ENCODE measurements at regions not wholly inside any gene's neighbourhood (a gene's known extent, or its start where the extent isn't known, plus 50 kb on each side); places are given as distances from the start of the nearest gene placed in this dataset.

DNA sequence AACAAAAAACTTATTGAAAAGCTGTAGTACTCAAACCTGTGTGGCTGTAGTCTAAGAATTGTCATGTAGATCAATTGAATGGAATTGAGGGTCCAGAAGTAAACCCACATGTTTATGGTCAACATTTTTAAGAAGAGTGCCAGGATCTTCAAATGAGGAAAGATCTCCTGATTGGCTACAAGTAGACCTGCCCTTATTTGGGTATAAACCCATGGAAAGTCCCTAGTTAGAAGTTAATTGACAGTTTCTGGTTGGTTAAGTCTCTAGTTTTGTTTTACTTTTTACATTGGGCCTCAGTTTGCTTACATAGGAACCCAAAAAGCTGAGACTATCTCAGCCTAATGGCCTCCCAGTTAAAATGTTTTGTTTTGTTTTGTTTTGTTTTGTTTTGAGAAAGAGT lies 91.9 kb upstream of the RESF1 start:
- DNase-seq (ENCODE audit: low spot score), result no peak

DNA sequence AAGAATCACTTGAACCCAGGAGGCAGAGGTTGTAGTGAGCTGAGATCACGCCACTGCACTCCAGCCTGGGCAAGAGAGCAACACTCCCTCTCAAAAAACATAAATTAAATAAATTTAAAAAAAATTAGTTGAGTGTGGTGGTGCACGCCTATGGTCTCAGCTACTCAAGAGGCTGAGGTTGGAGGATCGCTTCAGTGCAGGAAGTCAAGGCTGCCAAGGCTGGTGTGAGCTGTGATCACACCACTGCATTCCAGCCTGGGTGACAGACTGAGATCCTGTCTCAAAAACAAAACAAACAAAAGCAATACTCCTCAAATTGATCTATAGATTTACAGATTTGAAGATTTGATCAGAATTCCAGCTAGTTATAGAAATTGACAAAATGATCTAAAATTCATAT lies 92.7 kb upstream of the RESF1 start:
- no peak for DNase-seq (ENCODE audit: low spot score)

DNA sequence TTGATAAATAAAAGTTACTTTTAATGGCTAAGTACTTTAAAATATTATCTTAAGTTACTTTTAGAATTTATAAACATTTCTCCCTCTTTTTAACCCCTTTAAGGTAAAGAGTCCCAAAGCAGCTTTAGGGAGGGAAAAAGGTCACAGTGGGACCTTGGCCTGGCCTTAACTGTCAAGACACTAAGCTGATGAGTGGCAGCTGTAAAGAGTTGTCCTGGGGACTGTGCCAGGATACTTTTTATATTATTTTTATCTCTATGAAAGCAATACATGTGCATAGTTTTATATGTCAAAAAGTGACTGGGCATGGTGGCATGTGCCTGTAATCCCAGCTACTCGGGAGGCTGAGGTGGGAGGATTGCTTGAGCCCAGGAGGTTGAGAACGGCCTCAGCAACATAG lies 94.2 kb upstream of the RESF1 start:
- no peak for DNase-seq (ENCODE audit: low spot score)

DNA sequence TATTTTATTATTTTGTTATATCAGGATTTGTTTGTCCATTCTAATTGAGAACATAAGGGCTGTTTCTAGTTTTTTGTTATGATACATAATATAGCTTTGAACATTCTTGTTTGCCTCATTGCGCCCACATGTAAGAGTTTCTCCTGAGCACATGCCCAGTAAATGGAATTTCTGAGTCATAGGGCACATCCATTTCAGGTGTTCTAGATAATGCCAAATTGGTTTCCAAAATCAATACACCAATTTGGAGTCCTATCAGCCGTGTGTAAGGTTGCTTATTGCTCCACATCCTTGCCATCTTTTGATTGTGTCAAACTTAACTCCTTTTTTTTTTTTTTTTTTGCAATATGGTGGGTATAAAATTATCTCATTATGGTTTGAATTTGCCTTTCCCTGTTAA lies 97.9 kb upstream of the RESF1 start:
- peak; percentile 8 for DNase-seq (ENCODE audit: low spot score)

DNA sequence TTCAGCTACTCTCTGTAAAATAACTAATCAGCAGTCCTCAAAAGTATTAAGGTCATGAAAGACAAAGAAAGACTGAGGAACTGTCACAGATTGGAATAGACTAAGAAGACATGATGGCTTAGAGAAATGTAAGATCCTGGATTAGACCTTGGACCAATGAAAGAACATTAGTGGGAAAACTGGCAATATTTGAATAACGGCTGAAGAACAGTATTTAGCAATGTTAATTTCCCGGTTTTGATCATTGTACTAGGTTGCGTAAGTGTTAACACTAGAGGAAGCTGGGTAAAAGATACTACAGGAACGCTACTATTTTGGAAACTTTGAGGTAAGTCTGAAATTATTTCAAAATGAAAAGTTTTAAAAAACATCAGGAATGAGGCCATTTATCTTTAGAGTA lies 98.8 kb upstream of the RESF1 start:
- DNase-seq (ENCODE audit: low spot score), result no peak

DNA sequence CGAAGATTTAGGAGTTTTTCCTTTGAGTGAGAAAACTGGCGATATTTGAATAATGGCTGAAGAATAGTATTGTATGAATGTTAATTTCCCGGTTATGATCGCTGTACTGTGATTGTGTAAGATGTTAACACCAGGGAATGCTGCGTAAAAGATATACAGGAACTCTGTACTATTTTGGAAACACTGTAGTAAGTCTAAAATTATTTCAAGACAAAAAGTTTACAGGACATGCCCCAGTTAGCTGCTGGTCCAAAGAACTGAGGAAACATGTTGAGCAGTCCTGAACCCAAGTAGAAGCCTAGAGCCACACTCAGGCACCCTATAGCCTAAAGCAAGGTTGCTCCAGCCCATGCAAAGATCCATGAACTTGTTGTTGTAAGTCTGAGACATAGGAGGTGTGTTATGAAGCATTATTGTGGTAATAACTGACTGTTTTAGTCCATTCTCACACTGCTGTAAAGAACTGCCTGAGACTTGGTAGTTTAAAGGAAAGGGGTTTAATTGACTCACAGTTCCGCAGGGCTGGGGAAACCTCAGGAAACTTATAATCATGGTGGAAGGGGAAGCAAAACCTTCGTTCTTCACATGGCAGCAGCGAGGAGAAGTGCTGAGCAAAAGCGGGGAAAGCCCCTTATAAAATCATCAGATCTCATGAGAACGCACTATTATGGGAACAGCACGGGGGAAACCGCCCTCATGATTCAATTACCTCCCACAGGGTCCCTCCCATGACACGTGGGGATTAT lies 99.8 kb upstream of the RESF1 start:
- no peak for DNase-seq (ENCODE audit: low spot score)

DNA sequence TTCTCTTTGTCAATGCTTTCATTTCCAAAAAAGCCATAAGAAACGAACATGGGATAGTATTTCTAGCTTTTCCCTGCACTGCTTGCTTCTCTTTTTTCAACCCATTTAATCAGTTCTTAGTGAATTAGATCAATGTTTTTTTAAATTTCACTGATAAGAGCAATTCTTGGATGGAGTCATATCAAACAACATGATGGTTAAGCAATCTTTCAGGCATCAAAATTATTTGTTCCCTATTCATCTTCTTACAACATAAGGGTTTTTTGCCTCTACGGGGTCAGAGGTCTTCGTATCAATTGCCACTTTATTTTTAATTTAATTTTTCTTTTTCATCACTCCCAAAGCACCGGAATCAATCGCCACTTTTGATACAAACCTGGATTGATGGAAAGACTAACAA lies 103.8 kb upstream of the RESF1 start:
- no peak for DNase-seq (ENCODE audit: low spot score)

DNA sequence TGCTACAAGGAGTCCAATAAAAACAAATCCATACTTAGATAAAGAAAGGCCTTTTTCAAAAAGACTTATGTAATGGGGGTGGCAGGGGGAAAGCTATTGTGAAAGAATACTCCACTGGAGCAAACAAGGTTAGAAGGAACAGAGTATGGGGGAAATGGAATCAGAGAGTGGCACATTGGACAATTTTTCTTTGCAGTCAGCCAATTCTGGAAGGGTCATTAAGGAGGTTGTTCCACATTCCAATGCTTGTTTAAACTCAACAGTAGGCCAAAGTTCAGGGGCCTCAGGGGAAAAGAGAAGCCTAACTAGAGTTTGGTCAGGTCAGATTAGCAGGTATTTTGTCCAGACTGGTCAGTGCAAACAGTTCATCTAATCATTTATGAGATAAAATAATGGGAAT lies 105.2 kb upstream of the RESF1 start:
- no peak for DNase-seq (ENCODE audit: low spot score)

DNA sequence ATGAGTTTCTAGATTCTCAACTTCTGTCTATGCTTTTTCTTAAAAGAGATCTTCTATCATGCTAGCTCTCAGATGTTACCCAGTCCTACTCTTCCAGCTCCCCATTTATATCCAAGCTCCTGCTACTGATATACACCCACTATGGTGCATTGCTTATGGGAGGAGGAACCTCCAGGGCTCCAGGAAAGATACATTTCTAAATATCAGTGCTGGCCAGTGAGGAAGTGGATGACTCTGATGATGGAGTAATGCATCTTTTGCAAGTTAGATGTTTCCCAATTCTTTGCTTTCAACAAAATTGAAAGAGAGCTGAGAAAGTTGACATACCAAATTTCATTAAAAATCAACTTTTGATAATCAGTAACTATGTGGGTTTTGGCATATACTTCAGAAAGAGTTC lies 105.7 kb upstream of the RESF1 start:
- DNase-seq (ENCODE audit: low spot score), result no peak

DNA sequence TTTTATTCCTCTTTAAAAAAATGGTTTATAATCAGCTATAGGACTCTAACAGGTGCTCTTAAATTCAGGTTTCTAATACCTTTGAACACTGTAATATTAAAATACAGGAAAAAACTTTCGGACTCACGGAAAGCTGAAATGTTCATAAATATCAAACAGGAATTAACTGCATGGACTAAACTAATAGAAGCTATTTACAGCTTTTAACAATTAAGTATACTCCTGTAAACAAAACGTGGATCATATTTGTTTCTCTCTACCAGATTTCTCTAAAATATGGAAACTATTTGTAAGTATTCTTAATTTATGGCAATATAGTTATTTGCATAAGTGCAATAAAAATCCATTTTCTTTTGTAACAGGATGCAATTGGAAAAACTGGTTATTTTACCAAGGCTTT lies 108.9 kb upstream of the RESF1 start:
- DNase-seq (ENCODE audit: low spot score), result no peak

DNA sequence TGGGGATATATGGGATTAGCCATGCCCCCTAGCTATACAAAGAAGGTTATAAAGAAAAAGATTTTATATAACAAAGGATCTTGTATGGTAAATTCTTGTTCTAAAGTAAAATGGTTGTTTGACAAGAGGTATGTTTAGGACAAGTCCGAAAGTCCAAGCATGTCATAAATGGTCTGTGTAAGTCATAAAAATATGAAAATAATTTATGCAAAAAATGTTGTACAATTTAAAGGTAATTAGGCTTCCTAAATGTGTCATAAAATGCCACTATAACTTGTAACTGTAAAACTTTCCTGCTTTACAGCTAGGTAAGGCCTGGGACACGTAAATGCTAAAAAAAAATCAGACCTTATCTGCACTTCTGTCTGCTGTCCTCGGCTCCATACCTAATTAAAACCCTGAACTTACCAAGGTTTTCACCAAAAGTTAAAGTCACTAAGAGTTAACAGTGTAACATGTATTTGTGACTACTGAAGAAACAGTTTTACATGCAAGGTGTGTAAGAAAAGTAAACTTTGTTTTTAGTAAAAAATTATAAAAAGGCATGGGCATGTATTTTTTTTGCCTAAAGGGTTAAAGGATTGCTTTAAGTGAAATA lies 110.0 kb upstream of the RESF1 start:
- DNase-seq (ENCODE audit: low spot score), result peak; percentile 24

DNA sequence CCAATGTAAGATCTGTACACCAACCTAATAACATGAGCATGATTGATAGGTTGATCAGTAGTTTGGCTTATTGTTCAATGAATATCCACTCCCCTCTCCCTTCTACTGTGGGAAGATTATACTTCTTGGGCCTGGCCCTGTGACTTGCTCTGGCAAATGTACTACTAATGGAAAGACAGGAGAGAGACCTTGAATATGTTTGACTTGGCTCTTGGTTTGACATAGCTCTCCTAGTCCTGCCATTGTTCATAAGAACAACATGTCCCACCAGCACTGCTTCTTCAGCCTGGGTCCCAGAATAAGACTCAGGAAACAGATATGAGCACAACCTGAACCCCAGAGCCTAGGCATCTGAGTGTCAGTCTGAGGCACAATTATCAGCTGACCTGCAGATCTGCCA lies 112.8 kb upstream of the RESF1 start:
- DNase-seq (ENCODE audit: low spot score), result no peak

DNA sequence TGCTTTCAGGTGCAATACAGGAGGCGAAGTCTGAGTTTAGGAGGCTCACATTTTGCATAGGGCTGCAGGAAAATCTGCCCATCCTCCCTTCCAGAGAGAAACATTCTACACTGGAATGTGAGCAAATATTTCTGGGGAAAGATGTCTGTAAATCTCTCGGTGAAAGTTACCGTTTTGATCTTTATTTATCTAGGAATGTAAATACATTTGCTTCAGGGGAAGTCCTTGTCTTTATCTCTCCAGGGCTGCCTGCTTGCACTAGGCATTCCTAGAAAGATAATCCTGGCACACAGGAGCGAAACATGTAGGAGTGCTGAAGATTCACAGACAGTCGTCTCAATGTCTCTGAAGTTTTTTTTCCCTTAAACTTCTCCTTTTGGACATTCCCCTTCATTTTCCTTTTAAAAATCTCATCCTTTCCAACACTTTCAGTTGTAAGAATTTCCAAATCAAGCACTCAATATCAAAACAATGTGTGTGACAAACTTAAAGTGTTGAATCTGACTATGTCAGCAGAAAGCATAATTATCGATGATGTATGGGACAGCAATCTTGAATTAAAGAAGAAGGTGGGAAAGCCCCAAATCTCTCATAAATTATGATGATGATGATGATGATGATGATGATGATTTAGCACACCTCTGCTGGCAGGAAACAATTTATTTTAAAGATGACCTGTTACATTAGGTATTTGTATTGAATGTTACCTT lies 113.4 kb upstream of the RESF1 start:
- no peak for DNase-seq (ENCODE audit: low spot score)

DNA sequence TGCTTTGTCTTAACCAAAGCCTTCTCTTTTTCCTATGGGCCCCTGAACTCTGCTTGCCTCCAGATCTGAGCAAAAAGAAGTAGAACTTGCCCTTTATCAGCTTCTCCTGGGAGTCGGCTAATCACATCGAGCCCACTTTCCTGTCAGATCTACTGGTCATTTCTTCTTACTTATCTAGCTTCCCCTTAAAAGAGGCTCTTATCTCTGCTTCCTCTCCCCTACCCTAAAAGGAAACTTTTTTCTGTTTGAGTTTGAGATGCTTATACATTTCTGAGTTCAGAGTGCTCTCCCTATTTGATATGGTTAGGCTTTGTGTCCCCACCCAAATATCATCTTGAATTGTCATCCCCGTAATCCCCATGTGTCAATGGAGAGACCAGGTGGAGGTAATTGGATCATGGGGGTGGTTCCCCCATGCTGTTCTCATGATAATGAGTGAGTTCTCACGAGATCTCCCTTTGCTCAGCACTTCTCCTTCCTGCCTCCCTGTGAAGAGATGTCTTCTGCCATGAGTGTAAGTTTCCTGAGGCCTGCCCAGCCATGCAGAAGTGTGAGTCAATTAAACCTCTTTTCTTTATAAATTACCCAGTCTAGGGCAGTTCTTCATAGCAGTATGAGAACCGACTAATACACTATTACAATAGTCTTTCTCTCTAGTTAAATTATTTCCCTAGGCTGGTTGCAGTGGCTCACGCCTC lies 114.7 kb upstream of the AMN1 start:
- no peak for DNase-seq (ENCODE audit: low spot score)

DNA sequence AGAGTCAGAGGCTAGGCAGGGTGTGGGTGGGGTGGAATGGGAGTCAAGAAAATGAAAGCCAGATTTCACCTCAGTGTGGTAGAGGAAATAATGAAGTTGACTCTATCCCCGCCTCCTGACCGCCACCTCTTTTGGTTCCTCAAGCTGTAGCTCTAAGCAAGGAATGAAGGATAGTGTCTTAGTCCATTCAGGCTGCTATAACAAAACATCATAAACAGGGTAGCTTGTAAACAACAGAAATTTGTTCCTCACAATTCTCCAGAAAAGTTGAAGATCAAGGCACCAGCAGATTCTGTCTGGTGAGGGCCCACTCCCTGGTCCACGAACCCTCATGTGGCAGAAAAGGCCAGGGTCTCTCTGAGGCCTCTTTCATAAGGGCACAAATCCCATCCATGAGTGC lies 109.1 kb upstream of the AMN1 start:
- no peak for DNase-seq (ENCODE audit: low spot score)

DNA sequence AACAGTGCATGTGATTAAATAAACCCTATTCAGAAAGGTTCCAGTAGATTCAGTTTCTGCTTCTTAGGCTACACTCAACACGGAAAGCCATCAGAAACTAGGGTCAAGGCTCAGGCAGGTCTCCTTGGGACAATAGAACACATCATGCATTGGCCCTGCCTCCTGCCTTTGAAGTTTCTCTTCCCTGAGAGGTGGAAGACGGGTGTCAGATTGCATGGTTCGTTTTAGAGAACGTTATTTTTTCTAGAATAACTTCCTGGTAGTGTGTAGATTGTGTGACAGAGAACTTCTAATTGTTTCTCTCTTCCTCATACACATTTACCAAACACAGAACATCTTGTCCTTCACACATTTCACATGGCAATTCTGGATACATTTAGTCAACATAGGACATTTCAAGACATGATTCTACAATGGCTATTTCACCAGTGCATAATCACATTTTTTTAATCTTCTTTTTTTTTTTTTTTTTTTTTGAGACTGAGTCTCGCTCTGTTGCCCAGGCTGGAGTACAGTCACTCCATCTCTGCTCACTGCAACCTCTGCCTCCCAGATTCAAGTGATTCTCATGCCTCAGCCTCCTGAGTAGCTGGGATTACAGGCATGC lies 106.6 kb upstream of the AMN1 start:
- DNase-seq (ENCODE audit: low spot score), result peak; percentile 57

DNA sequence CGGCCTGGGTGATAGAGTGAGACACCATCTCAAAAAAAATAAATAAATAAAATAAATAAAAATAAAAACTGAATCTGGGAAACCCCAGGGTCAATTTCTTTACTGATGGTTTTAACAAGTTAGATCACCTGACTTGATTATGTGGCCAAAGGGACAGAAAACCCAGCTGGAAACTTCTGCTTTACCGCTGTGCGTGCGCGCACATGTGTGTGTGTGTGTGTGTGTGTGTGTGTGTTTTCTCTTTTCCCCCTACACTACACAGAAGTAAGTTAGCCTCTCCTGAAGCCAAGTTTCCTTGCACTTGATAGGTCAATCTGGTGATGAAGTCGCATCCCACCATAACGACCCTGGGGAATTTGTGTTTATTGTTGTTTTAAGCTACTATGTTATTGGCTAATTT lies 105.3 kb upstream of the AMN1 start:
- DNase-seq (ENCODE audit: low spot score), result no peak

DNA sequence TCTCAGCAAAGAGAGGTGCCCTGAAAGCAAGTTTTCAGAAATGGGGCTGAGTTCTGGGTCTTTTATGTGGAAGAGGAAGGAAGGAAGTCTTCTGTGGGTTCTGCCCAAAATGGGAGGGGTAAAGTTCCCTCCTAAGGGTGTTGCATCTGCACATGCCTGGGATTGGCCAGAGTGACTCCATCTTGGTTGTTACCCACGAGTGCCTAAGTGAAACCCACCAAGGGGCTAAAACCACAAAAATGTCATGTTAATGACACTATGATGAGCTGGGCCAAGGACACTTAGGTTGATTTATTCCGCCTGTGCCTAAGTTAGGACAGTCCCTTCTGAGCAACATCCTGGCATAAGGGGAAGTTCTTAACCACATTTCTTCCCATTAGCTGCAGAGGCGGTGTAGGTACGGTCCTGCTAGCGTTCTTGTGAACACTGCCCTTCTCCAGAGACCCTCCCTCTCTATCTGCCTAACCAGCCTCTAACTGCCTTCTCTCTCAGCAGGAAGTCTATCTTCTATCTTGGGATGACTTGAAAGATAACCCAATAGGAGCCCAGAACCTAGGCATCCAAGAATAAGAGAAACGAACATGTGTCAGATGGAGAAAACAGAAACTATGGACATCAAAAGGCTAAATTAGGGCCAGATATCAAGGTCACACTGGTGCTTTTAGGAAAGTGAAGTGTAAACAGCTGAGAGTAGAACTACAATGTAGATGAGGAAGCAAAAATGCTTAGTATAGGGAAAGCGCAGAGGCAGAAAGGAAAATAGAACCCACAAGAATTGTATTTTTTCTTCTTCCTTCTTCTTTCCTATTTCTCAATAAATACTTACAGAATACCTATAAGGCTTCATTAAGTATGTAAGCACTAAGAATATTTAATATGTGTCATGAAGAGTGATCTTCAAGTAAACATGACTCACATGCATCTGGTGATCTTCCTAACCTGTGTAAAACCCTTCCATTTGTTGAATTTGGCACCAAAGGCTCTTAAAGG lies 104.2 kb upstream of the AMN1 start:
- DNase-seq (ENCODE audit: low spot score), result no peak

DNA sequence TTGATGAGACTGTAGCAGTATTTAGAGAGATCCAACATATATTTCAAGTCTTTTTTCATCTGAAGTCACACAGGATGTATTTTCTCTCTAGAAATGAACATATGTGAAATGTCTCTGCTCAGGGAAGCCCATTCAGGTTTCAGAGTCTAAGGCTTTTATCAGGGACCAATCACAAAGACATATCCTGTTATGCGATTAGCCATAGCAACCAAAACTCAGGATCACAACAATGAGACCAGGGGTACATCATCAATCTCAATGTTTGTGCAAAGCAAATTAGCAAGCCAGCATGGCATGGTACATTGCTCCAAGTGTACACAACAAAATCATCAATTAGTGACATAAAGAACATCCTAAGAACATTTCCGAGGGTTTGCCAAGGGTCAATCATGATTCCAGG lies 99.2 kb upstream of the AMN1 start:
- no peak for DNase-seq (ENCODE audit: low spot score)

DNA sequence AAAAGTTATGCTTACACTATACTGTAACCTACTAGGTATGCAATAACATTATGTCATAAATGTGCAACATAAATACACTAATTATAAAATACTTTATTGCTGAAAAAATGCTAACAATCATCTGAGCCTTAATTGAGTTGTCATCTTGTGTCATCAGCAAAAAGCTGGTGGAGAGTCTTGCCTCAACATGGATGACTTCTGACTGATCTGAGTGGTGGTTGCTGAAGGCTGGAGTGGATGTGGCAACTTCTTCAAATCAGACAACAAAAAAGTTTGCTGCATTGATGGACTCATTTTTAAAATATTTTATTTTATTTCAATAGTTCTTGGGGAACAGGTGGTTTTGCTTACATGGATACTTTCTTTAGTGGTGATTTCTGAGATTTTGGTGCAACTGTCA lies 93.9 kb upstream of the AMN1 start:
- no peak for DNase-seq (ENCODE audit: low spot score)

DNA sequence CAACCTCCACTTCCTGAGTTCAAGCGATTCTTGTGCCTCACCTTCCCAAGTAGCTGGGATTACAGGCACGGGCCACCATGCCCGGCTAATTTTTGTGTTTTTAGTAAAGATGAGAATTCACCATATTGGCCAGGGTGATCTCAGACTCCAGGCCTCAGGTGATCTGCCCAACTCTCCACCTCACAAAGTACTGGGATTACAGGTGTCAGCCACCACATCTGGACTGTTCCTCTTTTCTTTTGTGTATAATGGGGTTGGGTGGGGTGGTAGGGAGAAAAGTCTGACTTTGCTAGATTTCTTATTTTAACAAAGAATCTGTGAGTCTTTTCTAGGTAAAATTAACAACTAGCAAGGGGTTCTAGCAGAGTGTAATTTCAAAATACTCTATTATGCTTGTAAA lies 92.7 kb upstream of the AMN1 start:
- DNase-seq (ENCODE audit: low spot score), result no peak
